ENCODE measurements at regions not wholly inside any gene's neighbourhood (a gene's known extent, or its start where the extent isn't known, plus 50 kb on each side); places are given as distances from the start of the nearest gene placed in this dataset.

GRCh38 chr1:58072450-58072849 is 474.1 kb downstream of the OMA1 start:
- H3K9me3 ChIP-seq, result no peaks in the 10 kb centered on the region
- H3K4me1 ChIP-seq, result peaks cover 0 to 15% (median 3%) of the 10 kb centered on the region in 12 donors
- intact Hi-C loops (cut with DNase I), result loop anchor here in 2 of 10 donors (10.0 kb wide), 2 partner anchors 72 to 82 kb away; no protein-coding TSS in a partner anchor
- TF ChIP-seq POLR2A (IDR thresholded peaks at IDR 0.05) (no peak), CTCF (IDR thresholded peaks at IDR 0.05) (no peak)
- H3K36me3 ChIP-seq, result no peaks in the 10 kb centered on the region
- ATAC-seq (no peak), DNase-seq (no peak)
- 90 to 92% (median 90%) methylated on average over 4 of the region's 4 CpGs for WGBS, 4 donors
- H3K27ac ChIP-seq, result no peak overlapping the region
- H3K27me3 ChIP-seq, result no peaks in the 10 kb centered on the region
- no peak overlapping the region for H3K4me3 ChIP-seq

- WGBS, 4 donors, result 40 to 55% (median 49%) methylated on average over 4 of the region's 4 CpGs
- Histone ChIP-seq H3K27ac (no peak overlapping the region), H3K36me3 (no peaks in the 10 kb centered on the region), H3K4me1 (no peaks in the 10 kb centered on the region), H3K27me3 (peaks cover 0 to 5% (median 0%) of the 10 kb centered on the region in 9 donors), H3K9me3 (no peaks in the 10 kb centered on the region), H3K4me3 (no peak overlapping the region)
- intact Hi-C loops (cut with DNase I), result no loop called here
- DNase-seq, result no peak
- ATAC-seq, result no peak
- TF ChIP-seq POLR2A (IDR thresholded peaks at IDR 0.05), result no peak
- no peak for TF ChIP-seq CTCF (IDR thresholded peaks at IDR 0.05)
Measured at GRCh38 chr1:58067082-58067481, 479.4 kb downstream of the OMA1 start.

- TF ChIP-seq CTCF (IDR thresholded peaks at IDR 0.05), result no peak
- TF ChIP-seq POLR2A (IDR thresholded peaks at IDR 0.05), result no peak
- no peaks in the 10 kb centered on the region for H3K36me3 ChIP-seq
- H3K27ac ChIP-seq, result no peak overlapping the region
- 78 to 92% (median 82%) methylated on average over 6 of the region's 6 CpGs for WGBS, 4 donors
- intact Hi-C loops (cut with DNase I), result no loop called here
- H3K27me3 ChIP-seq, result peaks cover 0 to 11% (median 0%) of the 10 kb centered on the region in 9 donors
- H3K4me1 ChIP-seq, result no peaks in the 10 kb centered on the region
- no peak overlapping the region for H3K4me3 ChIP-seq
- no peak for DNase-seq
- no peaks in the 10 kb centered on the region for H3K9me3 ChIP-seq
- peak in 1 of 4 donors; percentile 9 for ATAC-seq
Measured at GRCh38 chr1:58065520-58065919, 481.0 kb downstream of the OMA1 start.

- 82 to 87% (median 83%) methylated on average over 8 of the region's 8 CpGs for WGBS, 4 donors
- Histone ChIP-seq H3K4me1 (no peaks in the 10 kb centered on the region), H3K4me3 (no peak overlapping the region), H3K36me3 (no peaks in the 10 kb centered on the region), H3K9me3 (no peaks in the 10 kb centered on the region), H3K27ac (no peak overlapping the region), H3K27me3 (peaks cover 0 to 11% (median 0%) of the 10 kb centered on the region in 9 donors)
- DNase-seq (no peak), ATAC-seq (no peak)
- TF ChIP-seq CTCF (IDR thresholded peaks at IDR 0.05) (no peak), POLR2A (IDR thresholded peaks at IDR 0.05) (no peak)
- intact Hi-C loops (cut with DNase I), result no loop called here
Measured at GRCh38 chr1:58064166-58064565, 482.4 kb downstream of the OMA1 start.
